ENCODE measurements at regions not wholly inside any gene's neighbourhood (a gene's known extent, or its start where the extent isn't known, plus 50 kb on each side); places are given as distances from the start of the nearest gene placed in this dataset.

- TF ChIP-seq YY1 (IDR thresholded peaks at IDR 0.05; ENCODE audit: insufficient read depth, insufficient read length), result no peak
- TF ChIP-seq SUZ12 (IDR thresholded peaks at IDR 0.05; ENCODE audit: extremely low read depth, insufficient read depth, insufficient read length), result no peak
- TF ChIP-seq ZNF274 (IDR thresholded peaks at IDR 0.05; ENCODE audit: low read depth, low read length), result no peak
Measured at GRCh38 chr3:87109465-87109864, 117.6 kb upstream of the CHMP2B start.

All from NT2/D1 (cell line).